Peyer's patch (tissue), 4 donors: ENCODE measurements at regions not wholly inside any gene's neighbourhood (a gene's known extent, or its start where the extent isn't known, plus 50 kb on each side); places are given as distances from the start of the nearest gene placed in this dataset.

Experiments used
- CTCF ChIP-seq, 6 experiments: fragments of 450-650 bp in 4 of 6; fragments of 200-600 bp in 2 of 6; sonication (generic) in 1 of 6; IDR thresholded peaks; one replicate each; pipeline ENCODE4 v1.5.1; 2017 to 2019; ENCODE audit warnings: antibody characterized with exemption in 6 of 6, mild to moderate bottlenecking in 3 of 6, moderate library complexity in 1 of 6
- POLR2A ChIP-seq, 2 donors: fragments of 450-650 bp; IDR thresholded peaks; one replicate each; pipeline ENCODE4 v1.5.1; 2017; ENCODE audit warnings: antibody characterized with exemption in 2 of 2, mild to moderate bottlenecking in 2 of 2, moderate library complexity in 2 of 2

- TF ChIP-seq CTCF (IDR thresholded peaks at IDR 0.05) (no peak), POLR2A (IDR thresholded peaks at IDR 0.05) (no peak)
These were observed 218.9 kb upstream of the SETMAR start for GRCh38 chr3:4084271-4084670.
